ENCODE measurements at regions not wholly inside any gene's neighbourhood (a gene's known extent, or its start where the extent isn't known, plus 50 kb on each side); places are given as distances from the start of the nearest gene placed in this dataset.
"Not testable (repeated sequence)": the region's sequence is repeated elsewhere in the genome, so short reads cannot be mapped to it uniquely, and the experiment has no call there.

- H3K36me3 ChIP-seq (ENCODE audit: insufficient read depth, low read depth, low read length), result no peaks in the 10 kb centered on the region
- no peak overlapping the region for H3K27ac ChIP-seq (ENCODE audit: low read length)
- H3K9ac ChIP-seq (ENCODE audit: low read depth, low read length), result no peak overlapping the region
- no peaks in the 10 kb centered on the region for H3K9me3 ChIP-seq (ENCODE audit: insufficient read depth, low read depth, low read length)
- H3K4me3 ChIP-seq (ENCODE audit: low read length), result no peak overlapping the region
- peaks cover 9% of the 10 kb centered on the region; the same call in 1 of the 2 replicates for H3K4me1 ChIP-seq (ENCODE audit: insufficient read depth, low read length)
- no peaks in the 10 kb centered on the region for H3K27me3 ChIP-seq (ENCODE audit: insufficient read depth, low read length)
Observed at GRCh38 chr3:147298511-147298982, 107.8 kb downstream of the ZIC4 start.

- no peak overlapping the region for H3K9ac ChIP-seq (ENCODE audit: low read depth, low read length)
- no peak overlapping the region for H3K27ac ChIP-seq (ENCODE audit: low read length)
- H3K4me1 ChIP-seq (ENCODE audit: insufficient read depth, low read length), result peaks cover 9% of the 10 kb centered on the region; the same call in 1 of the 2 replicates
- H3K4me3 ChIP-seq (ENCODE audit: low read length), result no peak overlapping the region
- no peaks in the 10 kb centered on the region for H3K36me3 ChIP-seq (ENCODE audit: insufficient read depth, low read depth, low read length)
- no peaks in the 10 kb centered on the region for H3K9me3 ChIP-seq (ENCODE audit: insufficient read depth, low read depth, low read length)
- H3K27me3 ChIP-seq (ENCODE audit: insufficient read depth, low read length), result no peaks in the 10 kb centered on the region
Observed at GRCh38 chr3:147297761-147298350, 108.5 kb downstream of the ZIC4 start.

- not testable (repeated sequence) for H3K4me1 ChIP-seq (ENCODE audit: insufficient read depth, low read length); H3K27ac ChIP-seq (ENCODE audit: low read length); H3K36me3 ChIP-seq (ENCODE audit: insufficient read depth, low read depth, low read length); H3K4me3 ChIP-seq (ENCODE audit: low read length); H3K9ac ChIP-seq (ENCODE audit: low read depth, low read length); H3K9me3 ChIP-seq (ENCODE audit: insufficient read depth, low read depth, low read length); H3K27me3 ChIP-seq (ENCODE audit: insufficient read depth, low read length)
Observed at GRCh38 chr3:147287370-147287769, 119.0 kb downstream of the ZIC4 start.

- Histone ChIP-seq H3K36me3 (ENCODE audit: insufficient read depth, low read depth, low read length) (no peaks in the 10 kb centered on the region), H3K4me1 (ENCODE audit: insufficient read depth, low read length) (no peaks in the 10 kb centered on the region)
Observed at GRCh38 chr3:147269907-147270306, 136.4 kb downstream of the ZIC4 start.

GRCh38 chr3:147267434-147267833, 138.9 kb downstream of the ZIC4 start:
- Histone ChIP-seq H3K4me1 (ENCODE audit: insufficient read depth, low read length) (no peaks in the 10 kb centered on the region), H3K9me3 (ENCODE audit: insufficient read depth, low read depth, low read length) (no peaks in the 10 kb centered on the region), H3K9ac (ENCODE audit: low read depth, low read length) (no peak overlapping the region), H3K4me3 (ENCODE audit: low read length) (no peak overlapping the region), H3K27ac (ENCODE audit: low read length) (no peak overlapping the region), H3K36me3 (ENCODE audit: insufficient read depth, low read depth, low read length) (no peaks in the 10 kb centered on the region), H3K27me3 (ENCODE audit: insufficient read depth, low read length) (no peaks in the 10 kb centered on the region)

More at GRCh38 chr3:147269907-147270306, 136.4 kb downstream of the ZIC4 start:
- H3K27ac ChIP-seq (ENCODE audit: low read length), result no peak overlapping the region
- H3K4me3 ChIP-seq (ENCODE audit: low read length), result no peak overlapping the region
- H3K9ac ChIP-seq (ENCODE audit: low read depth, low read length), result no peak overlapping the region
- H3K9me3 ChIP-seq (ENCODE audit: insufficient read depth, low read depth, low read length), result no peaks in the 10 kb centered on the region; the same call in 1 of the 2 replicates
- no peaks in the 10 kb centered on the region for H3K27me3 ChIP-seq (ENCODE audit: insufficient read depth, low read length)

- H3K9me3 ChIP-seq (ENCODE audit: insufficient read depth, low read depth, low read length), result no peaks in the 10 kb centered on the region
- H3K27me3 ChIP-seq (ENCODE audit: insufficient read depth, low read length), result no peaks in the 10 kb centered on the region
- no peak overlapping the region for H3K4me3 ChIP-seq (ENCODE audit: low read length)
- H3K27ac ChIP-seq (ENCODE audit: low read length), result no peak overlapping the region
- no peak overlapping the region for H3K9ac ChIP-seq (ENCODE audit: low read depth, low read length)
- no peaks in the 10 kb centered on the region for H3K36me3 ChIP-seq (ENCODE audit: insufficient read depth, low read depth, low read length)
- no peaks in the 10 kb centered on the region for H3K4me1 ChIP-seq (ENCODE audit: insufficient read depth, low read length)
Observed at GRCh38 chr3:147257944-147258343, 148.4 kb downstream of the ZIC4 start.

GRCh38 chr3:147256739-147257138, 149.6 kb downstream of the ZIC4 start:
- no peak overlapping the region for H3K27ac ChIP-seq (ENCODE audit: low read length)
- H3K4me1 ChIP-seq (ENCODE audit: insufficient read depth, low read length), result no peaks in the 10 kb centered on the region
- no peaks in the 10 kb centered on the region for H3K36me3 ChIP-seq (ENCODE audit: insufficient read depth, low read depth, low read length)
- H3K27me3 ChIP-seq (ENCODE audit: insufficient read depth, low read length), result no peaks in the 10 kb centered on the region
- no peaks in the 10 kb centered on the region for H3K9me3 ChIP-seq (ENCODE audit: insufficient read depth, low read depth, low read length)
- H3K9ac ChIP-seq (ENCODE audit: low read depth, low read length), result no peak overlapping the region
- no peak overlapping the region for H3K4me3 ChIP-seq (ENCODE audit: low read length)

GRCh38 chr3:147246906-147247305, 159.4 kb downstream of the ZIC4 start:
- no peak overlapping the region for H3K27ac ChIP-seq (ENCODE audit: low read length)

GRCh38 chr3:147245638-147246037, 160.7 kb downstream of the ZIC4 start:
- H3K4me1 ChIP-seq (ENCODE audit: insufficient read depth, low read length); H3K9me3 ChIP-seq (ENCODE audit: insufficient read depth, low read depth, low read length); H3K36me3 ChIP-seq (ENCODE audit: insufficient read depth, low read depth, low read length); H3K27ac ChIP-seq (ENCODE audit: low read length); H3K4me3 ChIP-seq (ENCODE audit: low read length); H3K27me3 ChIP-seq (ENCODE audit: insufficient read depth, low read length); H3K9ac ChIP-seq (ENCODE audit: low read depth, low read length): not testable (repeated sequence)

More at GRCh38 chr3:147246906-147247305, 159.4 kb downstream of the ZIC4 start:
- Histone ChIP-seq H3K9ac (ENCODE audit: low read depth, low read length) (no peak overlapping the region), H3K4me1 (ENCODE audit: insufficient read depth, low read length) (no peaks in the 10 kb centered on the region; the same call in 1 of the 2 replicates), H3K4me3 (ENCODE audit: low read length) (no peak overlapping the region), H3K27me3 (ENCODE audit: insufficient read depth, low read length) (no peaks in the 10 kb centered on the region), H3K36me3 (ENCODE audit: insufficient read depth, low read depth, low read length) (no peaks in the 10 kb centered on the region), H3K9me3 (ENCODE audit: insufficient read depth, low read depth, low read length) (no peaks in the 10 kb centered on the region)

GRCh38 chr3:147245022-147245421, 161.3 kb downstream of the ZIC4 start:
- H3K27ac ChIP-seq (ENCODE audit: low read length); H3K9me3 ChIP-seq (ENCODE audit: insufficient read depth, low read depth, low read length); H3K4me1 ChIP-seq (ENCODE audit: insufficient read depth, low read length); H3K4me3 ChIP-seq (ENCODE audit: low read length); H3K9ac ChIP-seq (ENCODE audit: low read depth, low read length); H3K27me3 ChIP-seq (ENCODE audit: insufficient read depth, low read length); H3K36me3 ChIP-seq (ENCODE audit: insufficient read depth, low read depth, low read length): not testable (repeated sequence)

- H3K4me3 ChIP-seq (ENCODE audit: low read length), result no peak overlapping the region
- no peaks in the 10 kb centered on the region; the same call in 1 of the 2 replicates for H3K4me1 ChIP-seq (ENCODE audit: insufficient read depth, low read length)
- H3K27ac ChIP-seq (ENCODE audit: low read length), result no peak overlapping the region
- no peak overlapping the region for H3K9ac ChIP-seq (ENCODE audit: low read depth, low read length)
- H3K9me3 ChIP-seq (ENCODE audit: insufficient read depth, low read depth, low read length), result no peaks in the 10 kb centered on the region
- no peaks in the 10 kb centered on the region for H3K27me3 ChIP-seq (ENCODE audit: insufficient read depth, low read length)
- no peaks in the 10 kb centered on the region for H3K36me3 ChIP-seq (ENCODE audit: insufficient read depth, low read depth, low read length)
Observed at GRCh38 chr3:147244397-147244796, 161.9 kb downstream of the ZIC4 start.

- Histone ChIP-seq H3K27me3 (ENCODE audit: insufficient read depth, low read length) (no peaks in the 10 kb centered on the region), H3K9ac (ENCODE audit: low read depth, low read length) (no peak overlapping the region), H3K9me3 (ENCODE audit: insufficient read depth, low read depth, low read length) (no peaks in the 10 kb centered on the region), H3K27ac (ENCODE audit: low read length) (no peak overlapping the region), H3K4me1 (ENCODE audit: insufficient read depth, low read length) (no peaks in the 10 kb centered on the region), H3K36me3 (ENCODE audit: insufficient read depth, low read depth, low read length) (no peaks in the 10 kb centered on the region), H3K4me3 (ENCODE audit: low read length) (no peak overlapping the region)
Observed at GRCh38 chr3:147240581-147240980, 165.8 kb downstream of the ZIC4 start.

All from iPS-20b (cell line).